ENCODE measurements at regions not wholly inside any gene's neighbourhood (a gene's known extent, or its start where the extent isn't known, plus 50 kb on each side); places are given as distances from the start of the nearest gene placed in this dataset.
"Not testable (repeated sequence)": the region's sequence is repeated elsewhere in the genome, so short reads cannot be mapped to it uniquely, and the experiment has no call there.

DNA sequence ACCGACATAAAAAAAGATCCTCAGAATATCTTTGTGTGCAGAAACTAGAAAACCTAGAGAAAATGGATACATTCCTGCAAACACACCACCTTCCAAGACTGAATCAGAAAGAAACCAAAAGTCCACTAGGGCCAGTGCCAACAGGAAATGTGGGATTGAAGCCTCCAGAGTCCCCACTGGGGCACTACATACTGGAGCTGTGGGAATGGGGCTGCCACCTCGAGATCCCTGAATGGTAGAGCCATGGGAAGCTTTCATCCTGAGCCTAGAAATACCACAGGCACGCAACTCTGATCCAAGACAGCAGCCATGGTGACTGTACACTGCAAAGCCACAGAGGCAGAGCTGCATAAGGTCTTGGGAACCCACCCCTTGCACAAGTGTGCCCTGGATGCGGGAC lies 111.6 kb upstream of the TPTE start:
- not testable (repeated sequence) for DNase-seq (ENCODE audit: low spot score)

DNA sequence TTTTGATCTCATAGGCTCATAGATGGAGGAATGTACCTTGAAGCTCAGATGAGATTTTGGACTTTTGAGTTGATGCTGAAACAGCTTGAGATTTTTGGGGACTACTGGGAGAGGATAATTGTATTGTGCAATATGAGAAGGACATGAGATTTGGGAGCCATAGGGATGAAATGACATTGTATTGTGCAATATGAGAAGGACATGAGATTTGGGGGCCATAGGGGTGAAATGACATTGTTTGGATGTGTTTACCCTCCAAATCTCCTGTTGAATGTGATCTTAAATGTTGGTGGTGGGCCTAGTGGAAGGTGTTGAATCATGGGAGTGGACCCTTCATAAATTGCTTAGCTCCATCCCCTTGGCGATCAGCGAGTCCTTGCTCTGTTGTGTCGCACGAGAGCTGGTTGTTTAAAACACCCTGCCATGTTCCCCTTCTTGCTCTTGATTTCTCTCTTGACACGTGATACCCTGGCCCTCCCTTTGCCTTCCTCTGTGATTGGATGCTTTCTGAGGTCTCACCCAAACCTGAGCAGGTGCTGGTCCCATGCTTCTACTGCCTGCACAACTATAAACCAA lies 110.9 kb upstream of the TPTE start:
- not testable (repeated sequence) for DNase-seq (ENCODE audit: low spot score)

DNA sequence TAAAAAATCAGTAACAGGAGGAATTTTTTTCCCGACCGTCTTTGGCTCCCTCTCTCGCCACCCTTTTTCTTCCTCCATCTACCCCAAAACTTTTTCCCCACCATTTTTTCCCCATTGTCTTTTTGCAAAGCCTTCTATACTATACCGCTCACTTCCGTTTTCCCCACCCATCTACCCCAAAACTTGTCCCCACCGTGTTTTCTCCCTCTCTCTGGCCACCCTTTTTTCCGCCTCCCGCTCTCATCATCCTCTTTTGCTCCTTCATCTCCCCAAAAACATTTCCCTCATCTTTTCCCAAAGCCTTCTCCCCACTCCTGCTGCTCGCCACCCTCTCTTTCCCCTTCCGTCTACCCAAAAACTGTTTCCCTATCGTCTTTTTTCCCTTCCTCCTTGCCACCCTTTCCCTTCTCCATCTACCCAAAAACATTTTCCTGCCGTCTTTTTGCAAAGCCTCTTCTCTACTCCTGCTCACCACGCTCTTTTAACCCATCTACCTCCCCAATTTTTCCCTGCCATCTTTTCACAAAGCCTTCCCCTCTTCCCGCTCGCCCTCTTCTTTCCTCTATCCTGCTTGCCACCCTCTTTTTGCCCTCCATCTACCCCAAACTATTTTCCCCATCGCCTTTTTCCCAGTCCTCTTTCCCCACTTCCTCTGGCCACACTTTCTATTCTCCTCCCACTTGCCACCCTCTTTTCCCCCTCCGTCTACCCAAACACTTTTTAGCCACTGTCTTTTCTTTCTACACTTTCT lies 109.4 kb upstream of the TPTE start:
- not testable (repeated sequence) for DNase-seq (ENCODE audit: low spot score)

DNA sequence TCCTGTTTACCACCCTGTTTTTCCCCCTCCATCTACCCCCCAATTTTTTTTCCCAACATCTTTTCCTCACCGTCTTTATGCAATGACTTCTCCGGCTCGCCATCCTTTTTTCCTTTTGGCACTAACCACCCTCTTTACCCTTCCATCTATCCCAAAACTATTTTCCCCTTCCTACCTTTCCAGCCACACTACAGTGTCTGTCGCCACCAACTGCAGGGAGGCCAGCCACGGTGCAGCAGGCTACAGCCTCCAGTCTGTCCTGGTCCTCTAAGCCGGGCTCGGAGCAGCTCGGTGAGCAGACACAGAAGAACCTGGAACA lies 108.5 kb upstream of the TPTE start:
- DNase-seq (ENCODE audit: low spot score) = not testable (repeated sequence)

DNA sequence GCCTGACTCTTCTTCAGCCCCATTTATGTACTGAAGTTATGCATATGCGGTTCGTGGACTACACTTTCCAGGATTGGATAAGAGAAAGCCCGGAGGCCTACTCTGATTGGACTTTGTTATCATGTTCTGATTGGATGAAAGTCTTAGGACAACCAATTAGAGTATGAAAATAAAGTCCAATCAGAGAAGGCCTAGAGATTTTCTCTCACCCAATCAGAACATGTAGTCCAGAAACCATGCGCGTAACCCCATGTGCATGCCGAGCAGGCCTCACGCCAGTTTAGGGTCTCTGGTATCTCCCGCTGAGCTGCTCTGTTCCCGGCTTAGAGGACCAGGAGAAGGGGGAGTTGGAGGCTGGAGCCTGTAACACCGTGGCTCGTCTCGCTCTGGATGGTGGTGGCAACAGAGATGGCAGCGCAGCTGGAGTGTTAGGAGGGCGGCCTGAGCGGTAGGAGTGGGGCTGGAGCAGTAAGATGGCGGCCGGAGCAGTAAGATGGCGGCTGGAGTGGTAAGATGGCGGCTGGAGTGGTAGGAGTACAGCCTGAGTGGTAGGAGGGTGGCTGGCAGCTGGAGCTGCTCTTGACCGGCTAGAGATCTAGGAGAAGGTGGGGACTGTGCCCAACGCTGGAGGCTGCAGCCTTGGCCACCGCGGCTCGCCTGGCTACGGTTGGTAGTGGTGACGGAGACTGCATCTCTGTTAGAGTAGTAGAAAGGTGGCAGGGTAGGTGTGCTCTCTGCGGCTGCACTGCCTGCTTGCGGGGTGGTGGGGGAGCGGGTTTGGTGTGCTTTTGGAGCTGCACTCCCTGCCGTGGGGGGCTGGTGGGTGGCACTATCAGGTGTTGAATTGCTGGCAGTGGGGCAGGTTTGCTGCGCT lies 107.9 kb upstream of the TPTE start:
- peak; percentile 78 for DNase-seq (ENCODE audit: low spot score)

DNA sequence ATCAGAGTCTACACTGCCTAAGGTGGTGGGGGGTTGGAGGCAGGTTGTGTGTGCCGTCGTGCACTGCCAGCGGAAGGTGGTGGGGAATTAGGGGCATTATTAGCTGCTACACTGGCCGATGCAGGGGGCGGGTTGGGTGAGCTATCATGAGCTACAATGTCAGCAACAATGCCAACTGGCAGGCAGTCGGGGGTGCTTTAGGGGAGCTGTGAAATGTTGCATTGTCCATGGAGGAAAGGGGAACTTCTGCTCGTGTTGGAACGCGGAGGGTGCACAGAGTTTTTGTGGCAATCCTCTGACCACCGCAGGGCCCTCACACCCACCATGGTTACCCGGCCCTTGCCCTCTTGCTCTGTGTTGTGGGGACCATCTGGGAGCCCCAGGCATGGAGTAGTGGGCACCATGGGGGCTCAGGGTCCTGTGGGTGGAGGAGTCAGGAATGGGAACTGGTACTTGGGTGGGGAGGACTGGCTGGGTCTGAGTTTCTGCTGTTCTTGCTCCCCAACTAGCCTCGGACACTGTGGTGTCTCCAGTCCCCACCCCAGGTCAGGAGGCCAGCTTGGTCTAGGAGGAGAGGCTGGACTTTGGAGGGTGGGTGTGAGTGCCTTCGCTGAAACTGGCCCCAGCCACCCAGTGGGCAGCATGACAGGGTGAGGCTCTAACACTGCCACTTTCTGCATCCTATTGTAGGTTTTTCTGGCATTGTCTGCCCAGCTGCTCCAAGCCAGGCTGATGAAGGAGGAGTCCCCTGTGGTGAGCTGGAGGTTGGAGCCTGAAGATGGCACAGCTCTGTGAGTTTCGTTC lies 107.1 kb upstream of the TPTE start:
- DNase-seq (ENCODE audit: low spot score) = not testable (repeated sequence)

DNA sequence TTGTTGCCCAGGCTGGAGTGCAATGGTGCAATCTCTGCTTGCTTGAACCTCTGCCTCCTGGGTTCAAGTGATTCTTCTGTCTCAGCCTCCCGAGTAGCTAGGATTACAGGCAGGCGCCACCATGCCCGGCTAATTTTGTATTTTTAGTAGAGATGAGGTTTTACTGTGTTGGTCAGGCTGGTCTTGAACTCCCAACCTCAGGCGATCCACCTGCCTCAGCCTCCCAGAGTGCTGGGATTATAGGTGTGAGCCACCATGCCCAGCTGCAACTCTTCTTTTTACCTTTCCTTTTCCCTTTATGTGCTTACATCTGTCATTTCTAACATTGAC lies 106.5 kb upstream of the TPTE start:
- not testable (repeated sequence) for DNase-seq (ENCODE audit: low spot score)

DNA sequence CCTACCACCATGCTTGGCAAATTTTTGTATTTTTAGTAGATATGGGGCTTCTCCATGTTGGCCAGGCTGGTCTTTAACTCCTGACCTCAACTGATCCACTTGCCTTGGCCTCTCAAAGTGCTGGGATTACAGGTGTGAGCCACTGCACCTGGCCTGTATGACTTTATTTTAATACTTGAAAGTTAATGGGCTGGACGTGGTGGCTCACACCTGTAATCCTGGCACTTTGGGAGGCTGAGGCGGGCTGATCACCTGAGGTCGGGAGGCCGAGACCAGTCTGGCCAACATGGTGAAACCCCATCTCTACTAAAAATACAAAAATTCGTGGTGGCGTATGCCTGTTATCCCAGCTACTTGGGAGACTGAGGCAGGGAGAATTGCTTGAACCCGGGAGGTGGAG lies 105.9 kb upstream of the TPTE start:
- DNase-seq (ENCODE audit: low spot score) = not testable (repeated sequence)

DNA sequence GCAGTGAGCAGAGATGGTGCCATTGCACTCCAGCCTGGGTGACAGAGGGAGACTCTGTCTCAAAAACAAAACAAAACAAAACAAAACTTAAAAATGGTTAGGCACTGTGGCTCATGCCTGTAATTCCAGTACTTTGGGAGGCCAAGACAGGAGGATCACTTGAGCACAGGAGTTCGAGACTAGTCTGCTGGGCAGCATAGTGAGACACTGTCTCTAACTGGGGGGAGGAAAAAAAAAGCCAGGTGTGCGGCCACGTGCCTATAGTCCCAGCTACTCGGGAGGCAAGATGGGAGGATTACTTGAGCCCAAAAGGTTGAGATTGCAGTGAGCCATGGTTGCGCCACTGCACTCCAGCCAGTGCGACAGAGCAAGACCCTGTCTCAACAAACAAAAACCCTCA lies 105.5 kb upstream of the TPTE start:
- not testable (repeated sequence) for DNase-seq (ENCODE audit: low spot score)

DNA sequence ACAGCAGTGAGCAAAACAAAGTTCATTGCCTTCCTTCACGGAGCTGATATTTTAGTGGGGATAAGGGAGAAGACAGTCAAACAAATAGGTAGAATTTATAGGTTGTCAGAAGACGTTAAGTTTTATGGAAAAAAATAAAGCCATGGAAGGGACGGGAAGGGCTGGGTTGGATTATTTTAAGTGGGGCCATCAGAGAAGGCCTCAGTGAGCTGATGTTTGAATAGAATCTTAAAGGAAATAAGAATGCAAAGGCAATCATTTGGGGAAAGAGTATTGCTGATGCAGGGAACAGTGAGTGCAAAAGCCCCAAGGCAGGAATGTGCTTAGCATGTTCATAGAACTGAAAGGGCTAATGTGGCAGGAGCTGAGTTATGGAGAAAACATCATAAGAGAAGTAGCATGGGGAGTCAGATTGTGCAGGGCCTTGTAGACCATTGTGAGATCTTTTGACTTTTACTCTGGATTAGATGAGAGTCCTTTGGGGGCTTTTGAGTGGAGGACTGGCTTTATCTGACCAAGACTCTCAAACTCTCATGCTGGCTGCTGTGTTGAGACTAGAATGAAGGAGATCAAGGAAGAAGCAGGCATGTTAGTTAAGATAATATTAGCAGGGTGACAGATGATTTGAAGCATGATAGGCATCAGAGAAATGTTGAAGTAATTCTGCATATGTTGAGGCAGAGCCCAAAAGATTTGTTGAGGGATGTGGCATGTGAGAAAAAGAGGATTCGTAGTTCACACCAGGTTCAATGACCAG lies 104.5 kb upstream of the TPTE start:
- not testable (repeated sequence) for DNase-seq (ENCODE audit: low spot score)

DNA sequence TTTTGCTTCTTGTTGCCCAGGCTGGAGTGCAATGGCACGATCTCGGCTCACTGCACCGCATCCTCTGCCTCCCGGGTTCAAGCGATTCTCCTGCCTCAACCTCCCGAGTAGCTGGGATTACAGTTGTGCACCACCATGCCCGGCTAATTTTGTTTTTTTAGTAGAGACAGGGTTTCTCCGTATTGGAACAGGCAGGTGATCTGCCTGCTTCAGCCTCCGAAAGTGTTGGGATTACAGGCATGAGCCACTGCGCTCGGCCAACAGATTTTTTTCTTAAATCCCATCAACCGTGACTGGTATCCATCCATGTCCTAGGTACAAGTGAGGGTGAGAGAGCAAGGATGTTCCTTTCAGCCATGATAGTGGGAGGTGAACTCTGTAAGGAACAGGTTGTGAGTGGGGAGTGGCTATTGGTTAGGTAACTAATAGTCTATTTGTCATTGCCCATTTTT lies 103.8 kb upstream of the TPTE start:
- not testable (repeated sequence) for DNase-seq (ENCODE audit: low spot score)

DNA sequence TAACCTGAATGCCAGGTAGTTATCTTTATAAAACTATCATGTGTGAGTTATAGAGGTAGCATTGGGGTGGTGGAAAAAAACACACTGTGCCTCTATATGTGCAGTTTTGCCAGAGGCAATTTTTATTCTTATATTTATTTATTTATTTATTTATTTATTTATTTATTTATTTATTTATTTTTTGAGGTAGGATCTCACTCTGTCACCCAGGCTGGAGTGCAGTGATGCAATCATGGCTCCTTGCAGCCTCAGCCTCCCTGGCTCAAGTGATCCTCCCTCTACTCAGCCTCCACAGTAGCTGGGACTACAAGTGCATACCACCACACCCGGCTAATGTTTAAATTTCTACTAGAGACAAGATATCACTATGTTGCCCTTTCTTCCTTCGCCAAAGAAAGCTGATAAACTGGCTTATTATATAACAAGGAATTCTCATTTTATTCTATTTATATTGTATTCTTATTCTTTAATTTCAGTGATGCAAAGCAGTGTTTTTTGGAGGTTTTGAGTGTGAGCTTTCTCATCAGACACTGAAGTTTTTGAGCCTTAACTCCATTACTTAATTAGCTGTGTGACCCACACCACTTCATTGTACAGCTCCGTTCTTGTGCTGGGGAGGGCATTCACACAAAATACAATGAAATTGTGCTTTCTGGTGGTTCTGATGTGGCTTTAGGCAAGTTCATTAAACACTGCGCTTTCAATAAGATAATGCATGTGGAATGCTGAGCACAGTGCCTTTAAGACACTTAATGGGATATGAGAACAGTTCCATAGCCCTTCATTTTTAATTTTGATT lies 102.9 kb upstream of the TPTE start:
- DNase-seq (ENCODE audit: low spot score) = not testable (repeated sequence)

DNA sequence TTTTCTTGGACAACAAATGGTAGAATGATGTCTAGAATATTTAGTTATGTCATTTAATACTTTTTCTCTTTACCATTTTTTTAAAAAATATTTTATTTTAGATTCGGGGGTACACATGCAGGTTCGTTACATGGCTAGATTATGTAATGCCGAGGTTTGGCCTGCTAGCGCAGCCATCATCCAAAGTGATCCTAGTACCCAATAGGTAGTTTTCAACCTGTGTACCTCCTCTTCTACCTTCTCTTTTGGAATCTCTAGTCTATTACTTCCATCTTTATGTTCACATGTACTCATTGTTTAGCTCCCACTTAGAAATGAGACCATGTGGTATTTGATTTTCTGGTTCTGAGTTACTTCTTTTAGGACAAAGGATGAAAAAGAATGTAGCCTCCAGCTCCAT lies 100.2 kb upstream of the TPTE start:
- not testable (repeated sequence) for DNase-seq (ENCODE audit: low spot score)

DNA sequence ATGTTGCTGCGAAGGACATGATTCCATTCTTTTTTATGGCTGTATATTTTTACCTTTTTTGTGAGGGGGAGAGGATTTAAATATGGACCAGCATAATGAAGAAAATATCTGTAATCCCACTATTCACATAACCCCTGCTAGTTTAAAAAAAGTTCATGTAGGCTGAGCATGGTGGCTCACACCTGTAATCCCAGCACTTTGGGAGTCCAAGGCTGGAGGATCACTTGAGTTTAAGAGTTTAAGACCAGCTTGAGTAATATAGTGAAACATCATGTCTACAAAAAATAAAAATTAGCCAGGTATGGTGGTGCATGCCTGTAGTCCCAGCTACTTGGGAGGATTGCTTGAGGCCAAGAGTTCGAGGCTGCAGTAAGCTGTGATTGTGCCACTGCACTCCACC lies 99.8 kb upstream of the TPTE start:
- not testable (repeated sequence) for DNase-seq (ENCODE audit: low spot score)

DNA sequence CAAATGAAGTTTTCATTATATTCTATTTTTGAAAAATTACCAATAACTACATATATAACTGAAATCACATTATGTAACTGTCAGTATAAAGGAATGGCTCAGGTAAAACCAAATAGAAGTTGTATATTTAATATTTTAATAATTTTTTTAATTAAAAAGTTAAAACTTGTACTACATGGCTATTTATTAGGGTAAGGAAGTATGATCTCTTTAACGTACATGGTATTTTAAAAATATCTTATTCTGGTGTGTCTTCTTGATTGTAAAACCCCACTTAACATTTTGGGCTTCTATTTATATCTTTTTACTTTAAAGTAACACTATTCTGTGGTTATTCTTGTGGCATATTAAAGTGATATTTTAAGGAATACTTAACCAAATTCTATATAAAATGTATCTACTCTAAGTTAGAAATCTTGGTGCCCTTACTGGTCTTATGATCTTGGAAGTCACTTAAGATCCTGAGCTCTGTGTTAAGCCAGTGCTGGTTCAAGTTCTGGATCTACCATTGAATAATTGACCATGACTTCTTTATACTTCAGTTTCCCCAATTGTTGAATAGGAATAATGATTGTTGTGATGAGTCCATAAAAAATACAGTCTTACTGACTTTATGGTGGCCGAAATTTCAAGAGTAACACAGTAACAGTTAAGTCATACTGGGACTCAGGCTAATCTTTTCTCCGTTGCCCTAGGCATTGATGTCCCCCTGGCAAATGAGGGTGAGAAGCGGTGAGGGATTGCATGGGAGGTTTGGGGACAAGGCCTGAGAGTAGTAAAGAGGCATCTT lies 97.1 kb upstream of the TPTE start:
- DNase-seq (ENCODE audit: low spot score) = not testable (repeated sequence)

DNA sequence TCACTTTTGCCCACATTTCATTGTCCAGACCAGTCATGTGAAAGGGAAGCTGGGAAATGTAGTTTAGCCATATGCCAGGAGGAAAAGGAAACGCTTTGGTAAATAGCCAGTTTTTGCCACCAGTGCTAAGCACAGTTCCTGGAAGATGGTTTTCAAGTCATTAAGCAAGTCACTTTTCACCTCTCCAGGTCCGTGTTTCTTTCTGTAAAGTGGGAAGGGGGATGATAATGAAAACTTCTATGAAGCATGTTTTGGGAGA lies 96.6 kb upstream of the TPTE start:
- not testable (repeated sequence) for DNase-seq (ENCODE audit: low spot score)

DNA sequence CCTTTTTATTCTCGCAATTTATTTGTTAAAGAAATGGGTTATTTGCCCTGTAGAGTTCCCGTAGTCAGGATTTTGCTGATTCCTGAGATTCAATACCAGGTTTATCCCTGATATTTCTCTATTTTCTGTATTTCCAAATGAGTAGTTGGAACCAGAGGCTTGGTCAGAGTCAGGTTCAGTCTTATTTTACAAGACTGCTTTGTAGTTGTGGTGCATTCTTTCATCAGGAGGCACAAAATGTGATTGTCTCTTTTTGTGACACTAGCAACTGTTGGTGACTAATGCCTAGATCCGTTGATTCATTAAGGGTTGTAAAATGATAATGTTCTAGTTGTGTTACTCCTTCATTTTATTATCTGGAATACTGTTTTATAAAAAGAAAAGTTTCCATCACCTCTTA lies 95.5 kb upstream of the TPTE start:
- no peak for DNase-seq (ENCODE audit: low spot score)

DNA sequence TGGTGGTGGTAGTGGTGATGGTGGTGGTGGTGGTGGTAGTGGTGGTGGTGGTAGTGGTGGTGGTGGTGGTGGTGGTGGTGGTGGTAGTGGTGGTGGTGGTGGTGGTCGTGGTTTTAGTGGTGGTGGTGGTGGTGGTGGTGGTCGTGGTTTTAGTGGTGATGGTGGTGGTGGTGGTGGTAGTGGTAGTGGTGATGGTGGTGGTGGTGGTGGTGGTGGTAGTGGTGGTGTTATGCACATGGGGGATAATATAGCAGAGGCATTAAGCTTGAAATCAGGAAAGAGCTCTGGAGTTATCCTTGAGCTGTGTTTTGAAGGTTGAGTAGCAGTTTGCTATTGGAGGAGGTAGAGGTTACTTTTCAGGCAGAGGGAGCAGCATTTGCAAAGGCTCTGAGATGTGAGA lies 94.6 kb upstream of the TPTE start:
- DNase-seq (ENCODE audit: low spot score) = not testable (repeated sequence)

DNA sequence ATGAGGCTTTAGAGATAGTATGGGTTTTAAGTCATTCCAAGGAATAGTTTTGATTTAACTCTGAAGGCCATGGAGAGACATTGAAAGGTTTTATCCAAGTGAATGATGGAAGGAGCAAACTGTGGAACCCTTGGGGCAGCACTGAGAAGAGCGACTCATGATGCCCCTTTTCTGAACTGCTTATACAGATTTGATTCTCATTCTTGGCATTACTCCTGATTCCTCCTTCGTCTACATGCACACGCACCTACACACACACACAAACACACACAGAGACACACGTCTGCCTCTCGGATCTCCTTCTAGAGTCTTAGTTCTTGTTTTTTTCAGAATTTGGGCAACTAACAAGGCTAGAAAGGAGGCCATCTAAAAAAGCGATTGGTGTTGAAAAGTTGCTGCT lies 94.1 kb upstream of the TPTE start:
- DNase-seq (ENCODE audit: low spot score) = not testable (repeated sequence)

DNA sequence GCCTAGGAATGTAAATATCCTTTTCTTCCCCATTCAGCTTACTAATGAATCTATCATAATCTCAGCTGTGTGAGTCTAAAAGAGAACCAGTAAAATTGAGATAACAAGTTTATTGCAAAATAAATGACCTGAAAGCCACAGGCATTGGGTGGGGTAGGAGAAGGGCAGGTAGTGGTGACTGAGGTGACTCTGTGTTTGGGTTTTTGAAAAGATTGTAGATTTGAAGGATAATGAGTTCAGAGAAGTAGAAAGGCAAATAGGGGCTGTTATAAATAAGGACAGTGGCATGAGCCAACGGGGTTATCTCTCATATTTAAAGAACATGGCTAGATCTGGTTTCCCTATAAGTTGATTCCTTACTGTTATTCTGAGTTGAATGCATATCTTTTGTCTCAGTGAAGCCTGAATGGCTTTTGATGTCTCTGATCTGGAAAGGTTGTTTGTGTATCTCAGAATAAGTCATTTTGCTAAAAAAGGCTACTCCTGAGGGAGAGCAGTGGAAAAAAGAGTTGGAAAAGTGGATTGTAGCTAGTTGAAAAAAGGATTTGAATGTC lies 92.3 kb upstream of the TPTE start:
- not testable (repeated sequence) for DNase-seq (ENCODE audit: low spot score)
